ENCODE measurements at regions not wholly inside any gene's neighbourhood (a gene's known extent, or its start where the extent isn't known, plus 50 kb on each side); places are given as distances from the start of the nearest gene placed in this dataset.
"Not testable (repeated sequence)": the region's sequence is repeated elsewhere in the genome, so short reads cannot be mapped to it uniquely, and the experiment has no call there.

- DNase-seq, result no peak
- H3K36me3 Mint-ChIP-seq (ENCODE audit: low read depth), result no peaks in the 10 kb centered on the region
- H3K4me1 Mint-ChIP-seq, result no peaks in the 10 kb centered on the region
- H3K4me3 Mint-ChIP-seq, result no peak overlapping the region
- CTCF ChIA-PET, result no interaction called here
- no peaks in the 10 kb centered on the region for H3K27me3 Mint-ChIP-seq
- H3K27ac Mint-ChIP-seq, result no peak overlapping the region
- no peaks in the 10 kb centered on the region for H3K9me3 Mint-ChIP-seq
- POLR2A ChIA-PET, result no interaction called here
These were observed 647.1 kb downstream of the DACH1 start for GRCh38 chr13:71219698-71220415.

DNA sequence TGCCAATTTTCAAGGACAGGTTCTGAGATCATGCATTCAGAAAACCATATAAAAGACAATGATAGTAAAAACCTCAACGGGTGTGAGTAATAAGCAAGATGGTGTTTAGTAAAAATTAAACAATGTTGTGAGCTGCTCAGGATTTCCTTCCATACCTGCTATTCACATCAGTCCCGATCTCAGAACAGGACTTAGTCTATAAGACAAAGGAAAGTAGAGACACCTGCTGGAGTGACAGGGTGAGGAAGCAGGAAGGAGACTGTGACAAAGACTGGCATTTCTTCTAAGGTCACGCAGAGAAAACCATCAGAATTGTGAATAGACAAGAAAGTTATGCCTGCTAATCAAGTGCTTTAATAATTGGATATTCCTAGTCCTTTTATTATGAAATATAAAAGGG is 648.0 kb downstream of the DACH1 start:
- Mint-ChIP-seq H3K36me3 (ENCODE audit: low read depth) (no peaks in the 10 kb centered on the region), H3K9me3 (no peaks in the 10 kb centered on the region), H3K27me3 (no peaks in the 10 kb centered on the region), H3K4me1 (no peaks in the 10 kb centered on the region), H3K4me3 (no peak overlapping the region), H3K27ac (no peak overlapping the region)
- no peak for DNase-seq
- ChIA-PET POLR2A (no interaction called here), CTCF (no interaction called here)

DNA sequence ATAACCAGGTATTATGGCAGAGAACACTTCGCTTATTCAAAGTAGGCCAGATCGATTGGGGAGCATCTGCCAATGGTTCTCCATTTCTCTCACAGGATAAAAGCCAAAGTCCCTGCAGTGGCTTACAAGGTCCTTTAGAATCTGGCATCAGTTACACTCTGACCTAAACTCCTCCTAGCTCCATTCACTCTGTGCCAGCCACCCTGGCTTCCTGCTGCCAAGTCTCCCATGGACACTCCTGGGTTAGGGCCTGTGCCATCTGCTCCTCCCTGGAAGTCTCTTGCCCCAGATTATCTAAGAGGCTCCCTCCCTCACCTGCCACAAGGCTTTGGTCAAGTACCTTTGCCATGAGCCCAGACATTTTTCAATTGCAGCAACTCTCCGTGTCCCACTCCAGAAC is 649.2 kb downstream of the DACH1 start:
- Mint-ChIP-seq H3K9me3 (no peaks in the 10 kb centered on the region), H3K4me1 (no peaks in the 10 kb centered on the region), H3K27me3 (no peaks in the 10 kb centered on the region), H3K27ac (no peak overlapping the region), H3K36me3 (ENCODE audit: low read depth) (no peaks in the 10 kb centered on the region), H3K4me3 (no peak overlapping the region)
- ChIA-PET CTCF (no interaction called here), POLR2A (no interaction called here)
- DNase-seq, result no peak

- no peaks in the 10 kb centered on the region for H3K36me3 Mint-ChIP-seq (ENCODE audit: low read depth)
- CTCF ChIA-PET, result no interaction called here
- no peak for DNase-seq
- no peak overlapping the region for H3K27ac Mint-ChIP-seq
- H3K4me3 Mint-ChIP-seq, result no peak overlapping the region
- H3K9me3 Mint-ChIP-seq, result no peaks in the 10 kb centered on the region
- POLR2A ChIA-PET, result no interaction called here
- no peaks in the 10 kb centered on the region for H3K27me3 Mint-ChIP-seq
- no peaks in the 10 kb centered on the region for H3K4me1 Mint-ChIP-seq
These were observed 652.2 kb downstream of the DACH1 start for GRCh38 chr13:71214821-71215220.

GRCh38 chr13:71214357-71214756 is 652.6 kb downstream of the DACH1 start:
- ChIA-PET CTCF (no interaction called here), POLR2A (no interaction called here)
- Mint-ChIP-seq H3K9me3 (no peaks in the 10 kb centered on the region), H3K4me3 (no peak overlapping the region), H3K27me3 (no peaks in the 10 kb centered on the region), H3K27ac (no peak overlapping the region), H3K36me3 (ENCODE audit: low read depth) (no peaks in the 10 kb centered on the region), H3K4me1 (no peaks in the 10 kb centered on the region)
- no peak for DNase-seq

- POLR2A ChIA-PET, result no interaction called here
- DNase-seq, result no peak
- no peak overlapping the region for H3K4me3 Mint-ChIP-seq
- H3K9me3 Mint-ChIP-seq, result no peaks in the 10 kb centered on the region
- H3K27me3 Mint-ChIP-seq, result no peaks in the 10 kb centered on the region
- no peaks in the 10 kb centered on the region for H3K4me1 Mint-ChIP-seq
- CTCF ChIA-PET, result no interaction called here
- H3K27ac Mint-ChIP-seq, result no peak overlapping the region
- H3K36me3 Mint-ChIP-seq (ENCODE audit: low read depth), result no peaks in the 10 kb centered on the region
These were observed 653.7 kb downstream of the DACH1 start for GRCh38 chr13:71213252-71213821.

DNA sequence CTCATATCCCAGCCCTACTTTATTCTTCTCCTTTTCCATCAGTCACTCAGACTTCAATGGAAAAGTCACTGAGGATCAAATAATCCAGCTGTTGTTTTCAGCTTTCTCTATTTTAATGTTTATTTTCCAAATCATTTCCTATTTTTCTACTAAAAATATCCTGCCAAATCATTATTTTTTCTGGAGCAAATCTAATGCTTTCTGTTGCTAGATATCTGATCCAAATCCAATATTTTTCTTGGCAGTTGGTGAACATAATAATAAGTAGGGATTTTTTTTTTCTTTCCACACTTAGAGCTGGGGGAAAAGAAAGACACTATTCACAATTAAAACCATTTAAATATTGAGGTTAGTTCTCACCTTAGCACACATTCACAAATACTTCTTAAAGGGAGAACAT is 656.1 kb downstream of the DACH1 start:
- H3K27ac Mint-ChIP-seq, result no peak overlapping the region
- no peaks in the 10 kb centered on the region for H3K9me3 Mint-ChIP-seq
- ChIA-PET CTCF (no interaction called here), POLR2A (no interaction called here)
- H3K4me1 Mint-ChIP-seq, result no peaks in the 10 kb centered on the region
- H3K4me3 Mint-ChIP-seq, result no peak overlapping the region
- no peak for DNase-seq
- H3K27me3 Mint-ChIP-seq, result no peaks in the 10 kb centered on the region
- H3K36me3 Mint-ChIP-seq (ENCODE audit: low read depth), result no peaks in the 10 kb centered on the region

GRCh38 chr13:71209217-71209616 is 657.8 kb downstream of the DACH1 start:
- no peak for DNase-seq
- ChIA-PET POLR2A (no interaction called here), CTCF (no interaction called here)
- Mint-ChIP-seq H3K4me1 (no peaks in the 10 kb centered on the region), H3K4me3 (no peak overlapping the region), H3K9me3 (no peaks in the 10 kb centered on the region), H3K27me3 (no peaks in the 10 kb centered on the region), H3K36me3 (ENCODE audit: low read depth) (no peaks in the 10 kb centered on the region), H3K27ac (no peak overlapping the region)

- H3K27ac Mint-ChIP-seq; DNase-seq; H3K4me1 Mint-ChIP-seq; H3K27me3 Mint-ChIP-seq; POLR2A ChIA-PET; H3K9me3 Mint-ChIP-seq; H3K4me3 Mint-ChIP-seq; H3K36me3 Mint-ChIP-seq (ENCODE audit: low read depth); CTCF ChIA-PET: not testable (repeated sequence)
These were observed 682.4 kb downstream of the DACH1 start for GRCh38 chr13:71184583-71184982.

GRCh38 chr13:71183352-71183751 is 683.7 kb downstream of the DACH1 start:
- DNase-seq; H3K4me3 Mint-ChIP-seq; H3K27ac Mint-ChIP-seq; H3K27me3 Mint-ChIP-seq; H3K9me3 Mint-ChIP-seq; H3K36me3 Mint-ChIP-seq (ENCODE audit: low read depth); H3K4me1 Mint-ChIP-seq: not testable (repeated sequence)
- ChIA-PET POLR2A (interaction anchor here (0.7 kb wide), 1 partner anchor 650 kb away, joined by 4 read pairs; no protein-coding TSS in a partner anchor), CTCF (interaction anchor here (0.7 kb wide), 1 partner anchor 301 kb away, joined by 3 read pairs; no protein-coding TSS in a partner anchor)

GRCh38 chr13:71171740-71172139 is 695.3 kb downstream of the DACH1 start:
- ChIA-PET CTCF (no interaction called here), POLR2A (no interaction called here)
- H3K9me3 Mint-ChIP-seq, result no peaks in the 10 kb centered on the region
- no peak overlapping the region for H3K4me3 Mint-ChIP-seq
- H3K27me3 Mint-ChIP-seq, result no peaks in the 10 kb centered on the region
- H3K27ac Mint-ChIP-seq, result no peak overlapping the region
- no peak for DNase-seq
- no peaks in the 10 kb centered on the region for H3K4me1 Mint-ChIP-seq
- H3K36me3 Mint-ChIP-seq (ENCODE audit: low read depth), result no peaks in the 10 kb centered on the region

DNA sequence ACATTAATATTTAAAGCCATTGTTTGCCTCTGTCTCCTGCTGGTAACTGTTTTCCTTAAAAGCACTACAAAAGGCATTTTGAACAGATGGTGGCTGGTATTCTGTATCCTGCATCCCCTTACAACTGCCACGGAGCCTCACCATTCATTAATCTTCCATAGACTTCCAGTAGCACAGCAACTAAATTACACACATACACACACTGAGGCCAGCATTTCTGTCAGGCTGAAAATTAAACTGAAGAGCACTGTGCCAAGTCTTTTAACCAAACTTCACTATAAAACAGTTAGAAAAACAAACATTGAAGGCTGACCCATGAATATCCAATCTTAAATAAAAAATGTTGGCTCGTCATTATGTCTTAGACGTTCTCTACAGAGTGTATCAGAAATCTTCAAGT is 697.8 kb downstream of the DACH1 start:
- no peak overlapping the region for H3K4me3 Mint-ChIP-seq
- CTCF ChIA-PET, result no interaction called here
- POLR2A ChIA-PET, result no interaction called here

GRCh38 chr13:71156550-71156949 is 710.5 kb downstream of the DACH1 start:
- H3K27me3 Mint-ChIP-seq, result no peaks in the 10 kb centered on the region
- POLR2A ChIA-PET, result no interaction called here

More for the DNA sequence above, 697.8 kb downstream of the DACH1 start:
- no peaks in the 10 kb centered on the region for H3K27me3 Mint-ChIP-seq
- no peaks in the 10 kb centered on the region for H3K36me3 Mint-ChIP-seq (ENCODE audit: low read depth)
- no peak for DNase-seq
- H3K4me1 Mint-ChIP-seq, result no peaks in the 10 kb centered on the region
- H3K9me3 Mint-ChIP-seq, result no peaks in the 10 kb centered on the region
- no peak overlapping the region for H3K27ac Mint-ChIP-seq

More at GRCh38 chr13:71156550-71156949, 710.5 kb downstream of the DACH1 start:
- DNase-seq, result no peak
- CTCF ChIA-PET, result no interaction called here
- H3K27ac Mint-ChIP-seq, result no peak overlapping the region
- H3K36me3 Mint-ChIP-seq (ENCODE audit: low read depth), result no peaks in the 10 kb centered on the region
- H3K9me3 Mint-ChIP-seq, result no peaks in the 10 kb centered on the region
- no peaks in the 10 kb centered on the region for H3K4me1 Mint-ChIP-seq
- H3K4me3 Mint-ChIP-seq, result no peak overlapping the region

Measured in activated CD4-positive, alpha-beta T cell treated with anti-CD3 and anti-CD28 coated beads, Interleukin-2, amount 10 ng/mL, durations not matched to agents 7 days and 5 days (primary cell).